Endothelial cell of umbilical vein (primary cell): ENCODE measurements at regions not wholly inside any gene's neighbourhood (a gene's known extent, or its start where the extent isn't known, plus 50 kb on each side); places are given as distances from the start of the nearest gene placed in this dataset.

Experiments used
- BruUV-seq: library from RNA; stranded (reverse); fragments of 400-500 nt; replicated peaks from 2 replicates; lab custom pipeline; 2021; lab: Mats Ljungman, UMichigan
- CTCF ChIA-PET: fragments of 300-600, 350-600 bp; sonication (Branson Sonifier 250); formaldehyde crosslinking; loops from one replicate; lab custom pipeline; 2021; ENCODE audit warnings: antibody characterized with exemption, inconsistent platforms; lab: Charles Lee
- POLR2A ChIA-PET: fragments of 300-600, 350-600 bp; sonication (Branson Sonifier 250); formaldehyde crosslinking; loops from one replicate; lab custom pipeline; 2021; ENCODE audit warnings: antibody characterized with exemption, inconsistent platforms; lab: Charles Lee
- DNase-seq: peaks from one replicate; pipeline ENCODE4 v3.0.0-alpha.2; 2011; ENCODE audit warnings: low read depth, low spot score
- FAIRE-seq: peaks from 2 replicates; lab custom pipeline; 2011; peaks lifted over from hg19 to GRCh38; lab: Jason Lieb, UNC
- H2AFZ ChIP-seq: 2 replicates; pipeline ENCODE4 v1.6.0; 2012; ENCODE audit warnings: low read depth, low read length, control low read depth, inconsistent platforms
- H3K27ac ChIP-seq: 2 replicates; pipeline ENCODE4 v1.5.1; 2011; ENCODE audit warnings: low read depth, mild to moderate bottlenecking, control low read depth, low read length, moderate library complexity; ENCODE audit not compliant: insufficient read depth
- H3K27me3 ChIP-seq, 2 experiments: 2 replicates each; pipeline versions ENCODE4 v1.6.0 to v1.6.1; 2011; ENCODE audit warnings: low read length in 2 of 2, mixed read lengths in 1 of 2; ENCODE audit not compliant: control insufficient read depth in 2 of 2, insufficient read depth in 2 of 2
- H3K36me3 ChIP-seq, 2 experiments: 2 replicates in 1 of 2; 3 replicates in 1 of 2; pipeline ENCODE4 v1.5.1; 2011; ENCODE audit warnings: low read length in 2 of 2, mild to moderate bottlenecking in 1 of 2, moderate library complexity in 1 of 2; ENCODE audit not compliant: control insufficient read depth in 2 of 2, insufficient read depth in 2 of 2; ENCODE audit errors: extremely low read depth in 1 of 2
- H3K4me1 ChIP-seq: 3 replicates; pipeline ENCODE4 v1.5.1; 2011; ENCODE audit warnings: mild to moderate bottlenecking, low read length; ENCODE audit not compliant: control insufficient read depth, insufficient read depth; ENCODE audit errors: extremely low read depth
- H3K4me2 ChIP-seq: 2 replicates; pipeline ENCODE4 v1.6.1; 2011; ENCODE audit warnings: low read length, control low read depth, mixed read lengths; ENCODE audit not compliant: insufficient read depth
- H3K4me3 ChIP-seq, 3 experiments: fragments of 200-600 bp in 1 of 3; sonication (generic), shearing (Covaris generic) in 1 of 3; replicated peaks in 1 of 3; 2 replicates each; pipeline ENCODE4 v1.5.1; 2011 to 2016; ENCODE audit warnings: control low read depth in 3 of 3, low read length in 3 of 3, mild to moderate bottlenecking in 2 of 3, inconsistent platforms in 1 of 3, low read depth in 1 of 3, moderate library complexity in 1 of 3; ENCODE audit not compliant: insufficient read depth in 1 of 3
- H3K79me2 ChIP-seq: 2 replicates; pipeline ENCODE4 v1.6.0; 2012; ENCODE audit warnings: low read length, inconsistent platforms; ENCODE audit not compliant: control insufficient read depth, insufficient read depth
- H3K9ac ChIP-seq: replicated peaks from 2 replicates; pipeline ENCODE3; 2011; ENCODE audit warnings: low read length, control low read depth; ENCODE audit not compliant: insufficient read depth; ENCODE audit errors: extremely low read depth
- H3K9me1 ChIP-seq: replicated peaks from 3 replicates; pipeline ENCODE4 v1.6.0; 2011; ENCODE audit warnings: mild to moderate bottlenecking, low read length; ENCODE audit not compliant: control insufficient read depth, insufficient read depth; ENCODE audit errors: extremely low read depth
- H3K9me3 ChIP-seq: replicated peaks from 2 replicates; pipeline ENCODE4 v1.5.1; 2012; ENCODE audit warnings: low read length, inconsistent platforms; ENCODE audit not compliant: control insufficient read depth, insufficient read depth
- H4K20me1 ChIP-seq: replicated peaks from 2 replicates; pipeline ENCODE3; 2011; ENCODE audit warnings: mild to moderate bottlenecking, low read length; ENCODE audit not compliant: control insufficient read depth, insufficient read depth; ENCODE audit errors: extremely low read depth
- EZH2 ChIP-seq: IDR thresholded peaks from 2 replicates; pipeline ENCODE4 v1.6.1; 2012; ENCODE audit warnings: borderline replicate concordance, low read depth, mild to moderate bottlenecking, moderate library complexity, low read length, inconsistent platforms; ENCODE audit not compliant: severe bottlenecking
- FOS ChIP-seq: IDR thresholded peaks from 2 replicates; pipeline ENCODE4 v1.6.1; 2011; ENCODE audit warnings: mild to moderate bottlenecking, low read length, moderate library complexity, borderline replicate concordance; ENCODE audit not compliant: insufficient read depth
- JUN ChIP-seq: IDR thresholded peaks from 2 replicates; pipeline ENCODE4 v1.6.1; 2011; ENCODE audit warnings: borderline replicate concordance, low read depth; ENCODE audit not compliant: insufficient read length, insufficient read depth
- POLR2A ChIP-seq: IDR thresholded peaks from 2 replicates; pipeline ENCODE4 v1.6.1; 2012; ENCODE audit warnings: low read depth, mild to moderate bottlenecking, control low read depth, low read length
- dilution Hi-C: fragments of 300-500 bp; cut with MboI; formaldehyde crosslinking; loops from one replicate; pipeline ENCODE4 v1.15.0; 2019; ENCODE audit warnings: low sequenced_read_pairs; ENCODE audit not compliant: extremely low pct_ligation_motif_present
- intact Hi-C: fragments of 100-400 bp; cut with micrococcal nuclease; formaldehyde crosslinking; loops from one replicate; pipeline ENCODE4 v1.10.0; 2022
- TF ChIP-seq, protein P1 (sequence below): IDR thresholded peaks from 2 replicates; pipeline ENCODE4 v1.6.1; 2011; ENCODE audit not compliant: insufficient read depth, insufficient read length

DNA sequence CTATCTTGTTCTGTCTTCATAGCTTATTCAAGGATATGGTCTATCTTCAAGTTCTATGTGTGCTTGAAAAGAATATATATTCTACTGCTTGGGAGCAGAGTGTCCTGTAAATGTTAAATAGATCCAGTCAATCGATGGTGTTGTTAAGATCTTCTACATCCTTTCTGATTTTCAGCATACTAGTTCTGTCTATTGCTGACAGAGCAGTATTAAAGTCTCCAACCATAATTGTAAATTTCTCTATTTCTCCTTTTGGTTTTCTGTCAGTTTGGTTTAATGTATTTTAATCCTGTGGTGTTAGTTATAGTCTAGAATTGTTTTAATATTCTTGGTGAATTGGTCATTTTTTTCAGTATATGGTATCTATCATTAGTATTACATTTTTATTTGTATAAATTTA lies 124.0 kb upstream of the COX7C start:
- no peaks in the 10 kb centered on the region for H3K9me3 ChIP-seq
- no peak overlapping the region for H3K4me2 ChIP-seq
- H3K79me2 ChIP-seq, result no peaks in the 10 kb centered on the region
- FAIRE-seq, result no peak
- ChIA-PET CTCF (no interaction called here), POLR2A (no interaction called here)
- TF ChIP-seq EZH2, result no peak
- intact Hi-C loops, result no loop called here
- BruUV-seq, result no TSS peak
- H3K4me3 ChIP-seq, result no peak overlapping the region
- no peak overlapping the region for H3K9ac ChIP-seq
- H3K36me3 ChIP-seq, result no peaks in the 10 kb centered on the region
- H4K20me1 ChIP-seq, result no peaks in the 10 kb centered on the region
- no peak overlapping the region for H3K27ac ChIP-seq
- DNase-seq, result no peak
- H3K4me1 ChIP-seq, result no peaks in the 10 kb centered on the region
- dilution Hi-C loops, result no loop called here
- H2AFZ ChIP-seq, result no peak overlapping the region
- no peaks in the 10 kb centered on the region for H3K27me3 ChIP-seq
- H3K9me1 ChIP-seq, result no peaks in the 10 kb centered on the region

DNA sequence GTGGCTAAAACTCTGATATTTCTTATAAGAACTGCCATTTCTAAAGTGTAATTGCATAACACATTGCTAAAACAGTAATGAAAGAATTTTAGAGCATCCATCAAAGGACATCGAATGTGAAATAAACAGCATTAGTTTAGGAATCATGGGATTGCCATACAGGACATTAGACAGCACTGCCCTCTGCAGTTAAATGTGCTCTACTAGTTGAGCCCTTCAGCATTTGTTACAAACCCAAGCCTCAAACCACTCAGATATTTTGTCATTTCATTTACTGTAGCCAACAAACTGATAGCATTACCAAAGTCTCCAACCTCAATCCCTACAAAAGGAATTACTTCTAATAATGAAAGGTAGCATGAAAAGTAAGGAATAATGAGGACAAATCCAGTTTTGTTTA lies 116.8 kb upstream of the COX7C start:
- TF ChIP-seq JUN (no peak), POLR2A (no peak), EZH2 (no peak), FOS (no peak)
- TF ChIP-seq, protein P1, sequence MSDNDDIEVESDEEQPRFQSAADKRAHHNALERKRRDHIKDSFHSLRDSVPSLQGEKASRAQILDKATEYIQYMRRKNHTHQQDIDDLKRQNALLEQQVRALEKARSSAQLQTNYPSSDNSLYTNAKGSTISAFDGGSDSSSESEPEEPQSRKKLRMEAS, result no peak
- intact Hi-C loops, result no loop called here
- Histone ChIP-seq H3K36me3 (no peaks in the 10 kb centered on the region), H4K20me1 (no peaks in the 10 kb centered on the region), H3K4me1 (no peaks in the 10 kb centered on the region), H3K9ac (no peak overlapping the region), H3K27me3 (no peaks in the 10 kb centered on the region), H3K9me3 (no peaks in the 10 kb centered on the region), H2AFZ (no peak overlapping the region), H3K27ac (no peak overlapping the region), H3K4me3 (no peak overlapping the region), H3K9me1 (no peaks in the 10 kb centered on the region), H3K4me2 (no peak overlapping the region), H3K79me2 (no peaks in the 10 kb centered on the region)
- DNase-seq, result no peak
- FAIRE-seq, result no peak
- dilution Hi-C loops, result no loop called here
- BruUV-seq, result no TSS peak
- CTCF ChIA-PET, result no interaction called here
- POLR2A ChIA-PET, result no interaction called here
